Stomach smooth muscle (tissue), 2 donors: ENCODE measurements at regions not wholly inside any gene's neighbourhood (a gene's known extent, or its start where the extent isn't known, plus 50 kb on each side); places are given as distances from the start of the nearest gene placed in this dataset.

Experiments
- H3K27ac ChIP-seq: one replicate; pipeline ENCODE4 v1.7.0; 2013; ENCODE audit warnings: mild to moderate bottlenecking, low read length, inconsistent platforms
- H3K27me3 ChIP-seq, 2 donors: one replicate each; pipeline ENCODE4 v1.7.0; 2013; ENCODE audit warnings: low read length in 2 of 2; ENCODE audit not compliant: insufficient read depth in 2 of 2, control insufficient read depth in 1 of 2
- H3K36me3 ChIP-seq, 2 donors: one replicate each; pipeline ENCODE4 v1.7.0; 2013; ENCODE audit warnings: low read length in 2 of 2; ENCODE audit not compliant: control insufficient read depth in 2 of 2, insufficient read depth in 2 of 2
- H3K4me1 ChIP-seq: one replicate; pipeline ENCODE4 v1.7.0; 2013; ENCODE audit warnings: low read length; ENCODE audit not compliant: control insufficient read depth, insufficient read depth
- H3K4me3 ChIP-seq, 2 donors: one replicate each; pipeline ENCODE4 v1.7.0; 2013; ENCODE audit warnings: low read length in 2 of 2
- H3K9ac ChIP-seq, 2 donors: one replicate each; pipeline ENCODE4 v1.7.0; 2013; ENCODE audit warnings: low read length in 2 of 2, mild to moderate bottlenecking in 1 of 2
- H3K9me3 ChIP-seq, 2 donors: one replicate each; pipeline ENCODE4 v1.7.0; 2013; ENCODE audit warnings: low read length in 2 of 2; ENCODE audit not compliant: control insufficient read depth in 2 of 2
- donor health status: healthy.
- donor health status: Pancreatic carcinoma.

DNA sequence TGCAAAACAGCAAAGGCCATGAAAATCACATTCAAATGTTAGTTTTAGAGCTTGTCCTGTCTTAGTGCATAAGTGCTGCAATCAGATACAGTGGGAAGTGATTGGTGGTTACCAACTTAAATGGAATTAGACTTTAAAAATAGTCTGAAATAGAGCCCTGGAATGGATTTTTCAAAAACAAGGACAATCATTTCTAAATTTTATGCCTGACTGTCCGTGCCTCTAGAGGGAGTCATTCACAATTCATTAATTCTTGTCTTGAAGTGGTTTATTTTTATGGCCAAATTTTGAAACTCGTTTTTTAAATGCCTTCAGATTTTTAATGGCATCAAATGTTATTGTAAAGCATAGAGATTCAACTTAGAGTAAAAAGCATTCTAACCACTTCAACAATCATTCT lies 561.8 kb upstream of the DAB2 start:
- Histone ChIP-seq H3K27ac (no peak overlapping the region), H3K9me3 (peaks cover 0 to 3% of the 10 kb centered on the region in 2 donors), H3K4me3 (no peak overlapping the region), H3K36me3 (no peaks in the 10 kb centered on the region), H3K4me1 (peaks cover 3% of the 10 kb centered on the region), H3K9ac (no peak overlapping the region), H3K27me3 (no peaks in the 10 kb centered on the region)

DNA sequence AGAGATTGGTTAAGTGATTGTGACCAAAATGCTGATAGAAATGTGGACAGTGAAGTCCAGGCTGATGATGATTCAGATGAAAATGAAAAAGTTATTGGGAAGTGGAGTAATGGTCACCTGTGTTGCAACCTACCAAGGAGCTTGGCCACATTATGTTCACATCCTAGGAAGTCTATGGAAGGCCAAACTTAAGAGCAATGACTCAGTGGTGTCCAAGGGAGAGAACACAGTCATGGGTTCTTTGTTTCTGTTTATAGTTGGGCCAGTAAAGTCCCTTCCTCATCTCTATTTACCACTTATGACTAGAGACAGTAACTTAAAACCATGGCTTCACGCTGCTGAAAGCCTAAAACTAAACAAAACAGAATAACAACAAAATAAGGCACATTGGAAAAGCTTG lies 555.3 kb upstream of the DAB2 start:
- no peaks in the 10 kb centered on the region for H3K9me3 ChIP-seq
- H3K9ac ChIP-seq = no peak overlapping the region
- no peaks in the 10 kb centered on the region for H3K36me3 ChIP-seq
- H3K4me1 ChIP-seq = no peaks in the 10 kb centered on the region
- no peaks in the 10 kb centered on the region for H3K27me3 ChIP-seq
- H3K4me3 ChIP-seq = no peak overlapping the region
- no peak overlapping the region for H3K27ac ChIP-seq

GRCh38 chr5:39977066-39977655 lies 552.4 kb upstream of the DAB2 start:
- Histone ChIP-seq H3K36me3 (no peaks in the 10 kb centered on the region), H3K4me1 (no peaks in the 10 kb centered on the region), H3K4me3 (no peak overlapping the region), H3K9ac (no peak overlapping the region), H3K9me3 (no peaks in the 10 kb centered on the region), H3K27me3 (no peaks in the 10 kb centered on the region), H3K27ac (no peak overlapping the region)

GRCh38 chr5:39970117-39970798 lies 545.5 kb upstream of the DAB2 start:
- Histone ChIP-seq H3K4me1 (no peaks in the 10 kb centered on the region), H3K4me3 (no peak overlapping the region), H3K9me3 (no peaks in the 10 kb centered on the region), H3K9ac (no peak overlapping the region), H3K36me3 (no peaks in the 10 kb centered on the region), H3K27me3 (no peaks in the 10 kb centered on the region), H3K27ac (no peak overlapping the region)

DNA sequence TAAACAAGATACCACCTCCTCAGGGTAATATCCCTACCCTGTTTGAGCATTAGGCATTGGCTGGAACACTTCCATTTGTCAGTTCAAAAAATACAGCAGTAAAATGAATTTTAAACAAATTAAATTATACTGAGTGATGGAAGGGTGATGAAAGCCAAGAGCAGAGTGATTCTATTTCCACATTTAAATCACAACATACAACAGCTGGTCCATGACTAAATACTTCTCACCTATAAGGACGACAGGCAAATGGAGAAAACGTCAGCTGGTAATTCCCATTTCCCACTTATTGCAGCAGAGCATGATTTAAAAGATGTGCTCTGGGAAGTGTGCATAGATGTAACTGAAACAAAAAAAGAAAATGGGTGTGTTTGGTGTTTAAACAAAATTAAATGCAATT lies 543.6 kb upstream of the DAB2 start:
- Histone ChIP-seq H3K27ac (no peak overlapping the region), H3K27me3 (no peaks in the 10 kb centered on the region), H3K36me3 (no peaks in the 10 kb centered on the region), H3K4me3 (no peak overlapping the region), H3K4me1 (no peaks in the 10 kb centered on the region), H3K9me3 (no peaks in the 10 kb centered on the region), H3K9ac (no peak overlapping the region)

GRCh38 chr5:39955156-39955555 lies 530.4 kb upstream of the DAB2 start:
- Histone ChIP-seq H3K27me3 (no peaks in the 10 kb centered on the region), H3K9ac (no peak overlapping the region), H3K36me3 (no peaks in the 10 kb centered on the region), H3K4me3 (no peak overlapping the region), H3K4me1 (no peaks in the 10 kb centered on the region), H3K27ac (no peak overlapping the region), H3K9me3 (peaks cover 0 to 3% of the 10 kb centered on the region in 2 donors)

DNA sequence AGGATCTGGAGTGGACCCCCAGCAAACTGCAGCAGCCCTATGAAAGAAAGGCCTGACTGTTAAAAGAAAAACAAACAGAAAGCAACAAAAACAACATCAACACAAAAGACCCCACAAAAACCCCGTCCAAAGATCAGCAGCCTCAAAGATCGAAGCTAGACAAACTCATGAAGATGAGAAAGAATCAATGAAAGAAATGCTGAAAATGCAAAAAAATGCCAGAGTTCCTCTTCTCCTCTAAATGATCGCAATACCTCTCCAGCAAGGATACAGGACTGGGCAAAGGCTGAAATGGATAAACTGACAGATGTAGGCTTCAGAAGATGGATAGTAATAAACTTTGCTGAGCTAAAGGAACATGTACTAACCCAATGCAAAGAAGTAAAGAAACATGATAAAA lies 526.3 kb upstream of the DAB2 start:
- Histone ChIP-seq H3K4me3 (no peak overlapping the region), H3K36me3 (no peaks in the 10 kb centered on the region), H3K9me3 (peaks cover 0 to 3% of the 10 kb centered on the region in 2 donors), H3K9ac (no peak overlapping the region), H3K4me1 (no peaks in the 10 kb centered on the region), H3K27me3 (no peaks in the 10 kb centered on the region), H3K27ac (no peak overlapping the region)

DNA sequence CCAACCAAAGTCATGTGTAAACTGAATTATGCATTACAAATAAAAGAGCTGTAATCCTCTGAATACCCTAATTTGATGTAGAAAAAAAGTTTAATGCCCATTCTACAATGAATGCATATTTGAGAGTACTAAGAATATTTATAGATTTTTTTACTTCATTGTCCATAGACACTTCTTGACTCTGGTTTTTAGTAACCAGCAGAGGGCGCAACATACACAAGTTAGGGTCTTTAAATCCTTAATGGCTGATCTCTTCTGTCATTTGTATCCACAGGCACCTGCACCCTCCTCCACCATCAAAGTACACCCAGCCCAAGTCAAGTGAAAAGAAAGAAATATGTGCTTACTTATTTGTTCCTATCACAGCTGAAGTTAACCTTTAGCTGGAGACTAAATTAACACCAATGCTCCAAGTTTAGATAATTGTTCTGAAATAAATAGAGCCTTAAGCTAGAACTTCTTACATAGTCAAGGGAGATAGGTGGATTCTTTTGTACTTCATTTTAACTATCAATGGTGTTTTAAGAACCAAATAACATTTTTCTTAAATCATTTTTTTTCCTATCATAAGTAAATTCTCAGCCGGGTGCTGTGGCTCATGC lies 524.2 kb upstream of the DAB2 start:
- H3K4me1 ChIP-seq = no peaks in the 10 kb centered on the region
- no peak overlapping the region for H3K9ac ChIP-seq
- H3K4me3 ChIP-seq = no peak overlapping the region
- no peak overlapping the region for H3K27ac ChIP-seq
- no peaks in the 10 kb centered on the region for H3K36me3 ChIP-seq
- no peaks in the 10 kb centered on the region for H3K27me3 ChIP-seq
- peaks cover 0 to 3% of the 10 kb centered on the region in 2 donors for H3K9me3 ChIP-seq

DNA sequence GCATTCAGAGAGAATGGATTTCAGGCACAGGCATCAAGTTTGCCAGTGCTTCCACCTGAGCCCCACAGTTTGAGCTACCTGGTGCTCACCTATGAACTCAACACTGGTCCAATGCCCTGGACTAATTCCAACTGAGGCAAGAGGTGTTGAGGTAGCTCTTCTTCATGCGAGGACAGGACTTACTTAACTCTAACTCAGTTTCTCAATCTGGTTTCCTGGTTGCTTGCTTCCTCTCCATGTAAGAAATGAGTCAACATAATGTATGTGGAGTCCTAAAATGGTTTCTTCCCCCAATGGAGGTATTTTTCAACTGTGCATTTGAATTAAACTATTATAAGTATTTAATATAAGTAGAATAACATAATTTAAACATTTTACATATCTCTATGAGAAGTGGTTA lies 523.6 kb upstream of the DAB2 start:
- Histone ChIP-seq H3K36me3 (no peaks in the 10 kb centered on the region), H3K9ac (no peak overlapping the region), H3K27ac (no peak overlapping the region), H3K9me3 (peaks cover 0 to 3% of the 10 kb centered on the region in 2 donors), H3K4me1 (no peaks in the 10 kb centered on the region), H3K4me3 (no peak overlapping the region), H3K27me3 (no peaks in the 10 kb centered on the region)

- H3K27ac ChIP-seq = no peak overlapping the region
- H3K9me3 ChIP-seq = peaks cover 0 to 3% of the 10 kb centered on the region in 2 donors
- H3K36me3 ChIP-seq = no peaks in the 10 kb centered on the region
- H3K4me3 ChIP-seq = no peak overlapping the region
- no peaks in the 10 kb centered on the region for H3K27me3 ChIP-seq
- H3K9ac ChIP-seq = no peak overlapping the region
- H3K4me1 ChIP-seq = no peaks in the 10 kb centered on the region
These were observed 522.9 kb upstream of the DAB2 start for GRCh38 chr5:39947657-39948056.
